VCaP (cell line): ENCODE measurements at regions not wholly inside any gene's neighbourhood (a gene's known extent, or its start where the extent isn't known, plus 50 kb on each side); places are given as distances from the start of the nearest gene placed in this dataset.

Experiments
- H3K27ac ChIP-seq: fragments of 450-650 bp; 2 replicates; pipeline ENCODE4 v1.5.1; 2017
- TF ChIP-seq, protein P1 (sequence below): fragments of 450-650 bp; conservative IDR thresholded peaks from 2 replicates; pipeline ENCODE4 v1.5.1; 2017; ENCODE audit warnings: mild to moderate bottlenecking, moderate library complexity

DNA sequence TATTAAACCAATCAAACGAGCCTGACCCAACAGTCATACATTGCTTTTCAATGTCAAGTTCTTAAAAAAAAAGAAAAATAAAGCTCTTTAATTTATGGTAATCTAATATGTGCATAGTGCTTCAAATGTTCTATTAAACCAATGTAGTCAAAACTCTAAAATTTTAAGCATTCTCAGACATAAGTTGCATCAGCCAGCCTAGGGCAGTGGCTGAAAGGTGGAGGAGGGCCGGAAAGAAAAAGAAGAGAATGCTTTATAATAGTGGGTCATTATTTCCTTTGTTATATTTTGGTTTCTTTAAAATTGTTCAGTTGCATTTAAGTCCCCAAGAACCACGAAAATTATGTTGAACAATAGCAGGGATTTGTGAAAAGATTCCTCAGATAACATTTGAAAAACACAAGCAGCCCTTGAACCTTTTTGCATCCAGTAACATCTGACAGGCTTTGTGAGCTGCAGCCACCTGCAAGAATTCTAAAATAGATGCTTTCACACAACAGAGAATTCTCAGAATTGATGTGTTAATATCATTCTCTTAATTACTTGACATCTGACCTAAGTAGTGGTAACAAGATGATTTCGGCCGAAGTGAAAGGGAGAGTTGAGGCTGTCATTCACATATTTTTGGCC, 252.1 kb downstream of the CDCA7 start:
- no peak overlapping the region for H3K27ac ChIP-seq
- TF ChIP-seq, protein P1, sequence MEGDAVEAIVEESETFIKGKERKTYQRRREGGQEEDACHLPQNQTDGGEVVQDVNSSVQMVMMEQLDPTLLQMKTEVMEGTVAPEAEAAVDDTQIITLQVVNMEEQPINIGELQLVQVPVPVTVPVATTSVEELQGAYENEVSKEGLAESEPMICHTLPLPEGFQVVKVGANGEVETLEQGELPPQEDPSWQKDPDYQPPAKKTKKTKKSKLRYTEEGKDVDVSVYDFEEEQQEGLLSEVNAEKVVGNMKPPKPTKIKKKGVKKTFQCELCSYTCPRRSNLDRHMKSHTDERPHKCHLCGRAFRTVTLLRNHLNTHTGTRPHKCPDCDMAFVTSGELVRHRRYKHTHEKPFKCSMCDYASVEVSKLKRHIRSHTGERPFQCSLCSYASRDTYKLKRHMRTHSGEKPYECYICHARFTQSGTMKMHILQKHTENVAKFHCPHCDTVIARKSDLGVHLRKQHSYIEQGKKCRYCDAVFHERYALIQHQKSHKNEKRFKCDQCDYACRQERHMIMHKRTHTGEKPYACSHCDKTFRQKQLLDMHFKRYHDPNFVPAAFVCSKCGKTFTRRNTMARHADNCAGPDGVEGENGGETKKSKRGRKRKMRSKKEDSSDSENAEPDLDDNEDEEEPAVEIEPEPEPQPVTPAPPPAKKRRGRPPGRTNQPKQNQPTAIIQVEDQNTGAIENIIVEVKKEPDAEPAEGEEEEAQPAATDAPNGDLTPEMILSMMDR = no peak

DNA sequence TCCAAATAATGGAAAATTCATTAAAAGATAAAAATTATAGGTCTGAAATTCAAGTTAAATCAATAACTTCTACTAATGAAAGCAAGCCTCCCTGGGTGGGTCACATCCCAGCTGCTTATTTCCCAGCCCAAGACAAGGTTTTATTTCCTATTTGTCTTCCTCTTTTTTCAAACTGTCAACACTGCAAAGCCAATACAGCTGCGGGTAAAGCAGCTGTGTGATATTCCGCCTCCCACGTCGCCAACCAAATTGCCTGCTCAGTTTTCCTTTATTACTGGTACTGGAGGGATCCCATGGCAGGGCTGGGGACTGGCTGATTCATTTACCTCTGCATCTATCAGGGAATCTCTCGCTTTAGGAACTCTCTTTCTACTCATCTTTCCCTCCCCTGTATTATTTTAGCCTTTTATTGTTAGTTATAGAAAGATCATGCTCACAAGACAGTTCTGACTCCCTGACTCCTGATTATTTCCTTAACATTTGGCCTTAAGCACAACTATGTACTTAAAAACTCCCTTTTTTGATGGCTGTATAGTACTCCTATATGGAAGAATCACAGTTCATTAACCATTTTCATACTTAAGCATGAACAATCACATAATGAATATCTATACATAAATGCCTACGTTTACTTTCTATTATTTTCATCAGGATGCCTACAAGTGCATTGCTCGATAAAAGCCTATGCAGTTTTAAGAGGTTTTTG, 253.1 kb downstream of the CDCA7 start:
- TF ChIP-seq, protein P1 = no peak
- no peak overlapping the region for H3K27ac ChIP-seq

DNA sequence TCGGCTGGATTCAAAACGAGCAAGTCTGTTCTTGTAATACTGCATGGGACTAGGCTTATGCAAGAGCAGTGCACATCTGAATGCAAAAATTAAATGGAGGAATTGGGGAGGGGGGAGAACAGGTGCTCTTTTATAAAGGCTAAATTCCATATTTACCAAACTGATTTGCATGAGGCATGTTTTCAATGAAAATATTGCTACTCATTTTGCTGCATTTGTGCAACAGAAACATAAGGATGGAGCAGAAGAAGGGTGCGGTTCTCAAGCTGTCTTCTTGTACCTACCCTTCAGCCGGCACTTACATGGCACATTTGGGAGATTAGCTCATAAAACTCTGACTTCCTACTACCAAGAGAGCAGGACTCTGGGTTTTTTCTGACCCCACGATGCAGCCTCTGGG, 256.4 kb downstream of the CDCA7 start:
- no peak overlapping the region for H3K27ac ChIP-seq
- TF ChIP-seq, protein P1 = no peak

DNA sequence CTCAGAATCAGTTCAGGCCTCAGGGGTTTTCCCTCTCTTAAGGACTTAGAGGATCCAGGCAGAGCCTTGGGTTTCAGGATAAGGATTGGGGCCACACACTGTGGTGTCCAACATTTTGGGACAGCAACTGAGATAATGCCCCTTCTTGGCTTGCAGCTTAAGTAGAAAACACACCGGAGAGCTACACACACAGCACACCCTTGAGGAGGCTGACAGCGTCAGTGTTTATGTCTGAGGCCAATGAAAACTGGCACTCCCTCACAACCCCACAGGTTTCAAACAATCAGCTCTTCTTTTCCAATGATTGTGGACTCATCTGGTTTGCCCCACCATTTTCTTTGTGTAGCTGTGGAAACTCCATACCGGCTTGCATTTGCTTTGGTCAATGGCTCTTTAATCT, 257.7 kb downstream of the CDCA7 start:
- no peak overlapping the region for H3K27ac ChIP-seq
- TF ChIP-seq, protein P1 = no peak

DNA sequence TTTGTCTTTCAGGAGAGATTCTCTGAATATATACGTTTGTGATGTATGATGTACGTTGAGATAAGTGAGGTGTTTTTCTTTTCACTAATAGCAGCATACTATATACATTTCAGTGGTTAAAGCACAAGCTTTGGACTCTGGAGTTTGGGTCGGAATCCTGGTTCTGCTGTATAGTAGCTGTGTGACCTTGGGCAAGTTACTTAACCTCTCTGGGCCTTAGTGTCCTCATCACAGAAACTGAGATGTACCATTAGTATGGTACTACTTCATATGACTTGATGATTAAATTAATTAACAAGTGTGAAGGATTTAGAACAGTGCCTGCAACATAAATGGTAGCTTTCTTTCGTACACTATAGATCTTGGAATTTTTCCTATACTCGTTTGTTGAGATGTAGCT, 258.7 kb downstream of the CDCA7 start:
- no peak overlapping the region for H3K27ac ChIP-seq
- TF ChIP-seq, protein P1 = no peak

DNA sequence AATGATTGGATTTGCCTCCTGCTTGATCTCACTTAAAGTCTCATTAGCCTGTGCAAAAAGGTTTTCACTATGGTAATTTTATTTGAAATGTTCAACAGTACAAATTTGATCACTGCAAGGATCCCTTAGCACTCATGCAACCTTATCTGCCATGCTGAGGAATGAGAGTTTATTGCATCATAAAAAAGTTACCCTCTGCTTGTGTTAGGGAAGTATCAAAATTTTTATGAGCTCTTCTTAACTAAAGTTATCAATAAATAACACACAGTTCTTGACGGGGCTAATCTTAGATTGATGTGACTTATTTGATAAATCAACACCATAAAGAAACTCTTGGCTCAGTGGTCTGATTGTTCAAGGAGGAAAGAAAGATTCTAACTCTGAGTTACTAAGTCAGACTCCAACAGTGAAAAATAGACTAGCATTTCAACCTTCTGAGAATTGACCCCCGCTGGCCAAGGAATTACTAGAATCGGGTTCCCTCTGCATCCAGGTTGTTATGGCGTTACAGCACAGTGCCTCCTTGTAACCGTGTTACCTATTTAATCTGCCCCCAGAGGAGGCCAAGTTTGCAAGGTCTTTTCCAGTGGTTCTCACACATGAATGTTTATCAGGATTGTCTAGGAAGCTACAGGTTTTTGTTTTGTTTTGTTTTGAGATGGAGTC, 259.7 kb downstream of the CDCA7 start:
- TF ChIP-seq, protein P1 = no peak
- peak overlapping the region; percentile 29 for H3K27ac ChIP-seq

DNA sequence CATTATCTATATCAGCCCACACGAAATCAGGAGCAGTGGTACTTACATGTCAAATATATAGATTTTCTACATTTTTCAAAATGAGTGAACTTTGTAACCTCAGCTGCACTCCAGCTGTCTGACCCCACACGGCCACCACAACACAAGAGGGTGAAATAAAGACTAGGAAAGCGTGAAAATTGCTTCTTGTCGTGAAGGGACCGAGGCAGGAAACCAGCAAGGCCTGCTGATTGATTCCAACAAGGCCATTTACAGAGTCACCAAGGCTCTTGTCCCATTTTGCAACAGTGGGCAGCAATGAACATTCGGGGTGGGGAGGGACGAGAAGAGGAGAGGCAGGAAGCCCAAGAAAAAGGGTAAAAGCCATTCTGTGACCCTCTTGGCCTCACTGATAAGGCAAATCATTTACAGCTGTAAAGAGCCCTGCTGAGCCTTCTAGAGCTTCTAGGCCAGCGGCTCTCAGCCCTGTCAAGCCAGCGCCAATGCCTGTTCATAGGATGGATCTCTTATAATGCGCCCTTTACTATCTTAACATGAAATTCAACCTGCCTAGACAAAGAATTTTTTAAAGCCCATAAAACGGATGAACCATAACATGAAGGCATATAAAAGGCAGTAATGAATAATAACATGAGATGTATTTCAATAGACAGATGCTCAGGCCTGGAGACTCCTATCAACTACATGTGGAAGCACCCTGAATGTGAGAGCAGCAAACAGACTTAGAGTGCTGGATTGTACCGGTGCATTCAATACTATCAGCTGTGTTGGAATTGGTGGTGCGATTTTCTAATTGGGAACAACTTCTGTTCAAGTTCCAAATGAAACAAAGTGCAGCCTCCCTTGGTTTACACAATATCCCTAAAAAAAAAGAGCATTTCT, 269.0 kb downstream of the CDCA7 start:
- TF ChIP-seq, protein P1 = no peak
- H3K27ac ChIP-seq = peak overlapping the region; percentile 26
